DOHH2 (cell line): ENCODE measurements at regions not wholly inside any gene's neighbourhood (a gene's known extent, or its start where the extent isn't known, plus 50 kb on each side); places are given as distances from the start of the nearest gene placed in this dataset.

ENCODE experiments used
- H3F3A ChIP-seq: fragments of 200-600 bp; sonication (generic), shearing (Covaris generic); 2 replicates; pipeline ENCODE4 v1.6.0; 2016; ENCODE audit warnings: antibody characterized with exemption, mild to moderate bottlenecking; ENCODE audit not compliant: control insufficient read depth, insufficient read depth
- H3K27ac ChIP-seq: fragments of 200-600 bp; sonication (generic); 2 replicates; pipeline ENCODE4 v1.5.1; 2014; ENCODE audit warnings: low read depth, mild to moderate bottlenecking, low read length, moderate library complexity
- H3K27me3 ChIP-seq: fragments of 200-600 bp; sonication (generic); 2 replicates; pipeline ENCODE4 v1.6.1; 2014; ENCODE audit warnings: mild to moderate bottlenecking, low read length, mixed read lengths; ENCODE audit not compliant: control insufficient read depth
- H3K36me3 ChIP-seq: fragments of 200-600 bp; sonication (generic); 2 replicates; pipeline ENCODE4 v1.6.1; 2014; ENCODE audit warnings: mild to moderate bottlenecking, low read length, moderate library complexity, mixed read lengths; ENCODE audit not compliant: control insufficient read depth
- H3K4me1 ChIP-seq: fragments of 200-600 bp; sonication (generic); 2 replicates; pipeline ENCODE4 v1.6.1; 2014; ENCODE audit warnings: mild to moderate bottlenecking, low read length, mixed read lengths; ENCODE audit not compliant: control insufficient read depth
- H3K4me2 ChIP-seq: fragments of 200-600 bp; sonication (generic); 2 replicates; pipeline ENCODE4 v1.6.0; 2014; ENCODE audit warnings: mild to moderate bottlenecking, low read length, moderate library complexity
- H3K4me3 ChIP-seq: fragments of 200-600 bp; sonication (generic); 2 replicates; pipeline ENCODE4 v1.5.1; 2014; ENCODE audit warnings: mild to moderate bottlenecking, low read length, mixed read lengths
- H3K79me2 ChIP-seq: fragments of 200-600 bp; sonication (generic); 2 replicates; pipeline ENCODE4 v1.6.1; 2014; ENCODE audit warnings: mild to moderate bottlenecking, low read length, mixed read lengths; ENCODE audit not compliant: control insufficient read depth
- H3K9me2 ChIP-seq: fragments of 200-600 bp; sonication (generic); replicated peaks from 2 replicates; pipeline ENCODE4 v1.6.1; 2014; ENCODE audit warnings: mild to moderate bottlenecking, low read length, mixed read lengths; ENCODE audit not compliant: control insufficient read depth
- H3K9me3 ChIP-seq: fragments of 200-600 bp; sonication (generic); 2 replicates; pipeline ENCODE4 v1.6.1; 2014; ENCODE audit warnings: antibody characterized with exemption, low read length, mixed read lengths; ENCODE audit not compliant: control insufficient read depth, insufficient read depth
- H4K20me1 ChIP-seq: fragments of 200-600 bp; sonication (generic); 2 replicates; pipeline ENCODE4 v1.6.0; 2014; ENCODE audit warnings: low read depth, mild to moderate bottlenecking, antibody characterized with exemption, low read length, moderate library complexity; ENCODE audit not compliant: control insufficient read depth, insufficient read depth
- CTCF ChIP-seq: fragments of 200-600 bp; sonication (generic); IDR thresholded peaks from one replicate; pipeline ENCODE4 v1.5.1; 2014; ENCODE audit warnings: antibody characterized with exemption, mild to moderate bottlenecking, low read depth, low read length; ENCODE audit not compliant: poor library complexity, severe bottlenecking
- EZH2phosphoT487 ChIP-seq: fragments of 200-600 bp; sonication (generic); IDR thresholded peaks from 2 replicates; pipeline ENCODE4 v1.6.1; 2017; ENCODE audit warnings: borderline replicate concordance, mild to moderate bottlenecking, antibody characterized with exemption, low read length, moderate library complexity, mixed read lengths

GRCh38 chr18:25630682-25631081 lies 278.7 kb upstream of the ZNF521 start:
- TF ChIP-seq CTCF (no peak), EZH2phosphoT487 (no peak)
- H3K4me1 ChIP-seq, result no peaks in the 10 kb centered on the region

GRCh38 chr18:25621682-25622081 lies 269.7 kb upstream of the ZNF521 start:
- Histone ChIP-seq H3K4me2 (no peak overlapping the region), H4K20me1 (no peaks in the 10 kb centered on the region), H3K9me2 (no peaks in the 10 kb centered on the region), H3K27ac (no peak overlapping the region), H3K27me3 (no peaks in the 10 kb centered on the region), H3K4me1 (no peaks in the 10 kb centered on the region), H3K4me3 (no peak overlapping the region), H3K36me3 (no peaks in the 10 kb centered on the region), H3K9me3 (no peaks in the 10 kb centered on the region), H3K79me2 (no peaks in the 10 kb centered on the region), H3F3A (no peaks in the 10 kb centered on the region)
- TF ChIP-seq EZH2phosphoT487, result no peak
- TF ChIP-seq CTCF, result no peak

More at GRCh38 chr18:25630682-25631081, 278.7 kb upstream of the ZNF521 start:
- Histone ChIP-seq H3K9me3 (peaks cover 7% of the 10 kb centered on the region), H3K27ac (no peak overlapping the region), H3K9me2 (no peaks in the 10 kb centered on the region), H3K4me3 (no peak overlapping the region), H3K4me2 (no peak overlapping the region), H3K79me2 (no peaks in the 10 kb centered on the region), H3K36me3 (no peaks in the 10 kb centered on the region), H4K20me1 (no peaks in the 10 kb centered on the region), H3K27me3 (no peaks in the 10 kb centered on the region; the same call in 1 of the 2 replicates), H3F3A (no peaks in the 10 kb centered on the region)

- Histone ChIP-seq H3K79me2 (no peaks in the 10 kb centered on the region), H3K4me2 (no peak overlapping the region), H3K27me3 (no peaks in the 10 kb centered on the region), H3K4me1 (no peaks in the 10 kb centered on the region), H3K36me3 (no peaks in the 10 kb centered on the region), H4K20me1 (no peaks in the 10 kb centered on the region), H3F3A (no peaks in the 10 kb centered on the region), H3K9me3 (no peaks in the 10 kb centered on the region), H3K27ac (no peak overlapping the region), H3K9me2 (no peaks in the 10 kb centered on the region), H3K4me3 (no peak overlapping the region)
- TF ChIP-seq CTCF (no peak), EZH2phosphoT487 (no peak)
Observed at GRCh38 chr18:25621144-25621543, 269.2 kb upstream of the ZNF521 start.

- Histone ChIP-seq H3K9me2 (no peaks in the 10 kb centered on the region), H3F3A (no peaks in the 10 kb centered on the region), H3K79me2 (no peaks in the 10 kb centered on the region), H3K4me3 (no peak overlapping the region), H3K27ac (no peak overlapping the region), H4K20me1 (no peaks in the 10 kb centered on the region), H3K9me3 (no peaks in the 10 kb centered on the region), H3K4me1 (no peaks in the 10 kb centered on the region), H3K27me3 (no peaks in the 10 kb centered on the region), H3K4me2 (no peak overlapping the region), H3K36me3 (no peaks in the 10 kb centered on the region)
- TF ChIP-seq EZH2phosphoT487 (no peak), CTCF (no peak)
Observed at GRCh38 chr18:25614168-25614567, 262.2 kb upstream of the ZNF521 start.
